Breast epithelium (tissue), 4 donors: ENCODE measurements at regions not wholly inside any gene's neighbourhood (a gene's known extent, or its start where the extent isn't known, plus 50 kb on each side); places are given as distances from the start of the nearest gene placed in this dataset.

Source experiments
- DNase-seq, 2 donors: peaks; one replicate each; pipeline ENCODE4 v3.0.0-alpha.2; 2019; ENCODE audit warnings: low spot score in 2 of 2
- H3K27ac ChIP-seq, 2 donors: fragments of 200-600 bp; sonication (generic) in 1 of 2; one replicate each; pipeline ENCODE4 v1.5.1; 2016 to 2019; ENCODE audit warnings: mild to moderate bottlenecking in 1 of 2
- H3K27me3 ChIP-seq, 2 donors: fragments of 200-600 bp; sonication (generic) in 1 of 2; one replicate each; pipeline versions ENCODE4 v1.5.1 to v1.6.0; 2017 to 2019; ENCODE audit warnings: control low read depth in 1 of 2, mild to moderate bottlenecking in 1 of 2
- H3K36me3 ChIP-seq: fragments of 200-600 bp; one replicate; pipeline ENCODE4 v1.5.1; 2019
- H3K4me1 ChIP-seq, 2 donors: fragments of 200-600 bp; sonication (generic); one replicate each; pipeline ENCODE4 v1.5.1; 2016 to 2019; ENCODE audit warnings: control low read depth in 1 of 2
- H3K4me3 ChIP-seq, 3 donors: fragments of 200-600 bp; sonication (generic); 1 replicate in 2 of 3; 2 replicates in 1 of 3; pipeline ENCODE4 v1.5.1; 2016 to 2019; ENCODE audit warnings: mild to moderate bottlenecking in 3 of 3, moderate library complexity in 2 of 3
- H3K9me3 ChIP-seq, 2 donors: fragments of 200-600 bp; sonication (generic) in 1 of 2; one replicate each; pipeline ENCODE4 v1.5.1; 2016 to 2019; ENCODE audit warnings: control low read depth in 1 of 2
- CTCF ChIP-seq, 3 donors: fragments of 450-650 bp; IDR thresholded peaks; one replicate each; pipeline ENCODE4 v1.5.1; 2016 to 2017; ENCODE audit warnings: antibody characterized with exemption in 3 of 3, mild to moderate bottlenecking in 3 of 3, moderate library complexity in 3 of 3
- POLR2A ChIP-seq: fragments of 450-650 bp; IDR thresholded peaks from one replicate; pipeline ENCODE4 v1.6.1; 2016; ENCODE audit warnings: antibody characterized with exemption, mild to moderate bottlenecking, moderate library complexity
- POLR2AphosphoS5 ChIP-seq, 3 donors: sonication (generic); formaldehyde crosslinking; IDR thresholded peaks; one replicate each; pipeline ENCODE4 v1.6.1; 2017; ENCODE audit warnings: antibody characterized with exemption in 3 of 3
- intact Hi-C: fragments of 100-400 bp; cut with DNase I; formaldehyde crosslinking; loops from one replicate; pipeline ENCODE4 v1.15.1; 2023; ENCODE audit warnings: low total_unique reads

DNA sequence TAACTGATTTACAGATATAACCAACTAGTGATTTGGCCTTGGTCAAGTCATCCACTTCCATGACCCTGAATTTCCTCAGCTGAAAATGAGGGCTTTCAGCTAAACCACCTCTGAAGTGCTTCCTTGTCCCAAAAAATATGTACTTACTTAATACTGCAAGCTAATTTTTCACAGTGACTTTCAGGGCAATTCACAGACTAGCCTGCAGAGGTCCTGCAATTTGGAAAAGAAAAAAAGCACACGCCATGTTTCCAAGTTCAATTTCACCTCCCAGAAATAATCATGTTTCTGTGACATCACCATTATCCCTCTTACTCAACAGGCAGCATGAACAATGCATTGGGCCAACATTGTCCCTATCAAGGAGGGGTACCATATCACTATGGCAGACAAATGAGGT lies 218.2 kb downstream of the SHOX2 start:
- H3K9me3 ChIP-seq, result no peaks in the 10 kb centered on the region
- no peaks in the 10 kb centered on the region for H3K36me3 ChIP-seq
- TF ChIP-seq POLR2AphosphoS5 (IDR thresholded peaks at IDR 0.05) (no peak), CTCF (IDR thresholded peaks at IDR 0.05) (no peak), POLR2A (no peak)
- H3K27ac ChIP-seq, result no peak overlapping the region
- no peak overlapping the region for H3K4me3 ChIP-seq
- intact Hi-C loops, result no loop called here
- H3K4me1 ChIP-seq, result no peaks in the 10 kb centered on the region
- no peak for DNase-seq
- no peaks in the 10 kb centered on the region for H3K27me3 ChIP-seq

DNA sequence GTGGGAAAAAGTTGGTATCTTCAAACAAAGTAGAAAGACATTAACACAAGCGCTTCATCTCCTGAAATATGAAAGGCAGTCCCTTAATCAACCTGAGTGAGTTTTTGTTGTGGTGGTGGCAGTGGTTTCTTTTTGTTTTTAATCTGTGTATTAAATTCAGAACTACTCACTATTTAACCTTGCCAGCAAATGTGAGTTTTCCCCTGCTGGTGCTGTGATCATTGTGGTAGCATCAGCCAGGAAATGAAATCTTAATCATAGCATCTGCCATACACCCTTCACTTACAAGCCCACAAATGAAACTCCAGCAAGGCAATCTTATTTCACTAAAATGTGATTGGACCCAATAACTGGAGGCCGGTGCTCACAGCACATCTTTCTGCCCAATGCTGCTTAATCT lies 229.7 kb downstream of the SHOX2 start:
- Histone ChIP-seq H3K9me3 (peaks cover 0 to 5% of the 10 kb centered on the region in 2 donors), H3K36me3 (no peaks in the 10 kb centered on the region), H3K4me1 (no peaks in the 10 kb centered on the region), H3K27ac (no peak overlapping the region), H3K27me3 (no peaks in the 10 kb centered on the region), H3K4me3 (no peak overlapping the region)
- intact Hi-C loops, result no loop called here
- no peak for TF ChIP-seq CTCF (IDR thresholded peaks at IDR 0.05)
- DNase-seq, result no peak

DNA sequence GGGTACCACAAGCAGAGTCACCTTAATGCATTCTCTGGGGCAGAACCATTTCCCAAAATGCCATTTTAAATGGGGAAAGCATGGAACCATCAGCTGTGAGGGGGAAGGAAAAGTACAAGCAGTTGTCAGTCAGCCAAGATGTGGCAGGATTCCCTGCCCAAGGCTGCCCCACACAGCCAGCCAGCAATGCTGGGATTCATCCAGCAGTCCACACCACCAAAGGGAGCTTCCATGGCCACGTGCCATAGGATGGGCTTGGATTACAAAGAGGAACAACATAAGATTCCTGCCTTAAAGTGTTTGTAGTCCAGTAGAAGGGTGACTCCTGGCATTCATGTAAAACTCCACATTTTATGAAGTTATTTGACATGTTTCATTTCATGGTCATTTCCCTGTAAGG lies 233.3 kb downstream of the SHOX2 start:
- H3K27ac ChIP-seq, result no peak overlapping the region
- no peaks in the 10 kb centered on the region for H3K9me3 ChIP-seq
- no peak overlapping the region for H3K4me3 ChIP-seq
- DNase-seq, result no peak
- TF ChIP-seq CTCF (IDR thresholded peaks at IDR 0.05), result no peak
- no peak for TF ChIP-seq POLR2A
- no peak for TF ChIP-seq POLR2AphosphoS5 (IDR thresholded peaks at IDR 0.05)
- intact Hi-C loops, result no loop called here
- no peaks in the 10 kb centered on the region for H3K4me1 ChIP-seq
- H3K36me3 ChIP-seq, result no peaks in the 10 kb centered on the region
- H3K27me3 ChIP-seq, result no peaks in the 10 kb centered on the region

DNA sequence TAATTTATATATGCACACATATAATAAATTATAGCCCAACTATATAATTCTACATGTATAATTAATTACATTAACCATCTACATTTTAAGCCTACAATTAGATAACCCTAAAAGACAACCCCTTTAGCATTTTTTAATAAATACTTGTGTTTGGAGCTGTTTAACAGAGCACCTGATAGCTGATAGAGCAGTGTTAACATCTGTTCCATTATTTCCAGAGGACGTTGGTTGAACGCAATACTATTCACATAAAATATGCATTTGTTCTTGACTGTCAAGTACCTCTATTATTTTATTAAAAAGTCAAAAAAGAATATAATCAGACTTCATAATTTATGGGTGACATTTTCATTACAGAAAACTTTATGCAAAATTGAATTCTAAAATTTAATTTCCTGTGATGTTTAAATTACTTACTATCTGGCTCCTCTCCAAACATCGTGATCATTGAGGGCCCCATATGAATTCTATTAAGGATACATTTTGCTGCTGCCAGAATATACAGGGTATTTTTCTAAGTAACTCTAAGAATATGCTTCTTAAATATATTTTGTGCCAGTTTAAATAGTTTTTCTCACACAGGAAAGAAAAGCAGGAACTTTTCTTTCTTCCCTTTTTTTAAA lies 234.3 kb downstream of the SHOX2 start:
- Histone ChIP-seq H3K36me3 (no peaks in the 10 kb centered on the region), H3K9me3 (no peaks in the 10 kb centered on the region), H3K4me3 (no peak overlapping the region), H3K4me1 (no peaks in the 10 kb centered on the region), H3K27me3 (no peaks in the 10 kb centered on the region), H3K27ac (no peak overlapping the region)
- TF ChIP-seq POLR2AphosphoS5 (IDR thresholded peaks at IDR 0.05), result no peak
- no peak for TF ChIP-seq POLR2A
- TF ChIP-seq CTCF (IDR thresholded peaks at IDR 0.05), result no peak
- DNase-seq, result no peak
- intact Hi-C loops, result no loop called here

DNA sequence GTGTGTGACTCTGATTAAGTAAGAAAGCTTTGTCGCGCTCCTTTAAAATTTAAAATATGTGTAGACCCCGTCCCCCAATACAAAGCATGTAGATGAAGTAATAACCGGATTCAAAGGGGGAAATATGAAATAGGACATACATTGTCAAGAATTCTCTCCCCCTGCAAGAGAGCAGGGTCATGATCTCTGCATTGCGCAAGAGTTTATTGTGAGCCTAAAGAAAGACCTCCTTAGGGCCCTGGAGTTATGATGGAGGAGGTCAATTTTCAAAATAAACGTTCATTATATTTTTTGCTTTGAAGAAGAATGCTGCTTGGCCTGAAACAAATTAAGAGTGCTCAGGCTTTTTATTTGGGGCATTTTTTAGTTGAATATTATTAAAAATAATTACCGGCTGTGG lies 235.0 kb downstream of the SHOX2 start:
- Histone ChIP-seq H3K27ac (no peak overlapping the region), H3K9me3 (no peaks in the 10 kb centered on the region), H3K36me3 (no peaks in the 10 kb centered on the region), H3K4me3 (no peak overlapping the region), H3K4me1 (no peaks in the 10 kb centered on the region), H3K27me3 (no peaks in the 10 kb centered on the region)
- no peak for DNase-seq
- intact Hi-C loops, result no loop called here
- TF ChIP-seq POLR2A (no peak), POLR2AphosphoS5 (IDR thresholded peaks at IDR 0.05) (no peak)

GRCh38 chr3:157868946-157869345 lies 237.3 kb downstream of the SHOX2 start:
- no peak for TF ChIP-seq POLR2AphosphoS5 (IDR thresholded peaks at IDR 0.05)
- TF ChIP-seq CTCF (IDR thresholded peaks at IDR 0.05), result no peak
- TF ChIP-seq POLR2A, result no peak
- peak overlapping the region in 1 of 2 donors; percentile 43 for H3K27ac ChIP-seq

More at GRCh38 chr3:157868946-157869345, 237.3 kb downstream of the SHOX2 start:
- Histone ChIP-seq H3K27me3 (no peaks in the 10 kb centered on the region), H3K36me3 (no peaks in the 10 kb centered on the region), H3K4me3 (no peak overlapping the region), H3K9me3 (no peaks in the 10 kb centered on the region), H3K4me1 (no peaks in the 10 kb centered on the region)
- DNase-seq, result no peak
- intact Hi-C loops, result no loop called here
